Left ventricle myocardium superior (tissue), 1 donor: ENCODE measurements at regions not wholly inside any gene's neighbourhood (a gene's known extent, or its start where the extent isn't known, plus 50 kb on each side); places are given as distances from the start of the nearest gene placed in this dataset.

Source experiments
- ATAC-seq: fragments of 200-7000 bp; cut with Tn5 transposase; one replicate; pipeline ENCODE4 v1.9.1; 2020; ENCODE audit warnings: mild to moderate bottlenecking, moderate library complexity
- DNase-seq: peaks from one replicate; pipeline ENCODE4 v3.0.0-alpha.2; 2020
- intact Hi-C: fragments of 100-400 bp; cut with micrococcal nuclease; formaldehyde crosslinking; loops from one replicate; pipeline ENCODE4 v1.11.0; 2022
- donor health status: DM: no; HTN: yes; CAD: no; lungs with severe emphysema.

GRCh38 chr14:58864751-58865513, 227.2 kb downstream of the DACT1 start:
- intact Hi-C loops, result no loop called here
- ATAC-seq (peak; percentile 76), DNase-seq (no peak)

DNA sequence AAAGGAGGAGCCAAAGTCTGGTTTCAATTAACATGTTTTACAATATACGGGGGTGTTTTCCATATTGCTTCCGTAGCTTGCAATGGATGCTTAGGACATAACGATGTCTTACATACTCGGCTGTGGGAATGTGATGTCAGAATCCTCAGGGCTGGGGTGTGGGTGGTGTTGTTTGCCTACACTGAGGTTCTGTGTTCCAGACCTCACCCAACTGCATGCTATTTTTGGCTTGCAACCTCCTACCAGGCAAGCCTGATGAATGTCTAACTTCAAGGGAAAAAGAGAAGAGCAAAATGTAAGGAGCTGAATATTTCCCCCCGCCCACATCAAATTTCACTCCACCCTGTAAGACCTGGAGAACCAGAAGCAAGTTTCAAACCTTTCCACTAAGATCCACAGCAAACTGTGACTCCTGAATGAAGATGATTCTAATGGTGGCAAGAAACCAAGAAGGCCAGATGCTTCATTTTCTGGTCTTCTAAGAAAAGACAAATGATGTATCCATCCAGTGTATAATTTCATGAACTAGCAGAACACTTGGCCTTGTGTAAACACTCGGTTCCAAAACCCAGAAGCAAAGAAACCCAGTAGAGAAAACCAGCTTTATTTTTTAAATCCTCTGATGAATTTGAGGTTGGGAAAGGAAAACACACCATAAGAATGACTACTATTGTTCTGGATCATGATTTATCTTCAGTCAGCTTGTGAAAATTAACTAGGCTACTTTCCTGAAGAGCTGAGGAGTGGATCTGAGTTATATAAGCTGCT, 227.9 kb downstream of the DACT1 start:
- ATAC-seq, result peak; percentile 76
- DNase-seq, result no peak
- intact Hi-C loops, result no loop called here

GRCh38 chr14:58866391-58866790, 228.6 kb downstream of the DACT1 start:
- ATAC-seq, result no peak
- no peak for DNase-seq
- intact Hi-C loops, result no loop called here

DNA sequence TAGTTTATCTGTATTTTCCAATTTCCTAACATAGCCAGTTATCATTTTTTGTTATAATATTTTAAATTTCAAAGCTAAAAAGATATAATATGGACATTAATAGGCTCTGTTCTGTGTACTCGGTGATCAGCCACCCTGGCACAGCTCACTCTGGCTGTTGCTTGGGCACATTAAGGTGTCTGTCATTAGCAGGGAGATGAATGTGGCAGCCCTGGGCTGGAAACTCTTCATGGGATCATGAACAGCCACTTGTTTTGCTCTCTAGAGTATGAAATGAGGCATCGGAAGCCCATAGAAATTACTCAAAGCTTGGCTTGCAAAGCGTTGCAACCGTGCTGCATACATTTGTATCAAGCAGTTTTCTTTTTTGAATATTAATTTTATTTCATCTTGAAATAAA, 233.2 kb downstream of the DACT1 start:
- ATAC-seq, result no peak
- intact Hi-C loops, result no loop called here
- no peak for DNase-seq

DNA sequence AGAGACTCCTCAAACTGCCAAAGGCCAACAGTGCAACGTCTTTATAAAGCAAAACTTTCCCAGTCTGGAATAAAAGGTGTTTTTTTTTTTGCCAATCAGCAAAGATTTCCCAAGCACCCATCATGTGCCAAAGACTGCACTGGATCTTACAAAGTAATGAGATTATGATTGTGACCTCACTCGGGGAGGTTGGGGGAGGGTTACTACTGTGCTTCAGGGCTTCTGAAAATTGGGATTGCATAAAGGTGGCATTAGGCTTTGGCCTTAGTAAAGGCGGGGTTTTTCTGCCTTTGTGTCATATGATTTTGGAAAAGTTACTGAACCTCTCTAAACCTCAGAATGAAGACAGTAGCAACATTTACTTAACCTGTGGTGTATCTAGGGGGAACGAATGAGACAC, 233.8 kb downstream of the DACT1 start:
- DNase-seq (no peak), ATAC-seq (no peak)
- intact Hi-C loops, result no loop called here

- no peak for DNase-seq
- intact Hi-C loops, result no loop called here
- ATAC-seq, result no peak
Measured at GRCh38 chr14:58872061-58872460, 234.3 kb downstream of the DACT1 start.

GRCh38 chr14:58873228-58873953, 235.6 kb downstream of the DACT1 start:
- ATAC-seq (no peak), DNase-seq (no peak)
- intact Hi-C loops, result no loop called here

DNA sequence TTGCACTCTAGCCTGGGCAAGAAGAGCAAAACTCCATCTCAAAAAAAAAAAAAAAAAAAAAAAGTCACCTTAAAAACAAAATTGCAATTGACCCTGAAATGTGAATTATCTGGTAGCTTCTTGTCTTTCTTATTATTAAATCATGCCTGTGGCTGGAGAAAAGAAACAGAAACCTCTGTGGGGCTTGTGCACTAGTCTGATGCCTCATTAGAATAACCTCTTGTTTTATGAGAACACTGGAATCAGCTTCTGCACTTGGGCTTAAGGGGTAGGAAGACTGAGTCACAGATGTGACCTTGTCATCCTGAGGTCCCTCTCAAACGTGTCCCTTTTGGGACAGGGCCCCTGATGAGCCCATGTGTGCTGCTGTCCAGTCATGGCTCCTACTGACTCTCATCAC, 237.9 kb downstream of the DACT1 start:
- ATAC-seq, result no peak
- DNase-seq, result no peak
- intact Hi-C loops, result no loop called here

DNA sequence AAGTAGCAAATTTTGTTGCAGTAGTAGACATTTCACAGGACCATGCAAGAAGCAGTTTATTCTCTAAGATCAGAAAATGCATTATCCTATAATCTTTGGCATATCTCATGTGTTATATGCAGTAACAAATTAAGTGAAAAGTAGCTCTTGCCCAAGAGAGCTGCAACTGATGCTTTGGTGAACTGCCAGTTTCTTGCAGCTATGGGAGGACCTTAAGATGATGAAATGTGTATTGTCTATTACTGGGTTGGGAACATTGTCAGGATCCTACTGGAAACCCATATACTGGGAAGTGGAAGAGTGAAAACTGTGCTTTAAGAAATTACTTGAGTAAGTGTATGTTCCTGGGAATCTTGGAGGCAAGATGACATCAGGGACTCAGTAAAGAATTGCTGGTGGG, 238.8 kb downstream of the DACT1 start:
- no peak for ATAC-seq
- no peak for DNase-seq
- intact Hi-C loops, result no loop called here

GRCh38 chr14:58878439-58879139, 240.8 kb downstream of the DACT1 start:
- DNase-seq (no peak), ATAC-seq (no peak)
- intact Hi-C loops, result no loop called here

GRCh38 chr14:58881433-58881832, 243.7 kb downstream of the DACT1 start:
- no peak for DNase-seq
- no peak for ATAC-seq
- intact Hi-C loops, result no loop called here

DNA sequence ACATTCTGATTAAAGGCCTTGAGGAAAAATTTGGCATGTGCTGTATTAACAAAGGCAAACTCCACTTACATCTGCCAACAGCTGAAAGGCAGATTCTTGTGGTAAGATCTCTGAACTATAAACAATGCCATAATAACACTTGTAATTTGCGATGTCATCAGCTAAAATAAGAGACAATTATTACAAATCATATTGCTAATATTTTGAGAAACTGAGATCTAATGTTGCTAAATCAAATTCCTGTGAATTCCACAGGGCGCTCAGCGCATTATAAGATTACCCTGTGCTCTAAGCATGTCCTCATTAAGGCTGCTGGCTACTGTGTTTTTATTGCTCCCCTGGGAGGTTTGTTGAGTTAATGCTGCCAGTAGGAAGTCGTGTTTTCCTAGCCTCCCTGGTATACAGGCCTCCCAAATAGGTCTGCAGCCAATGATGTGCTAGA, 244.8 kb downstream of the DACT1 start:
- intact Hi-C loops, result no loop called here
- DNase-seq (no peak), ATAC-seq (peak; percentile 68)

DNA sequence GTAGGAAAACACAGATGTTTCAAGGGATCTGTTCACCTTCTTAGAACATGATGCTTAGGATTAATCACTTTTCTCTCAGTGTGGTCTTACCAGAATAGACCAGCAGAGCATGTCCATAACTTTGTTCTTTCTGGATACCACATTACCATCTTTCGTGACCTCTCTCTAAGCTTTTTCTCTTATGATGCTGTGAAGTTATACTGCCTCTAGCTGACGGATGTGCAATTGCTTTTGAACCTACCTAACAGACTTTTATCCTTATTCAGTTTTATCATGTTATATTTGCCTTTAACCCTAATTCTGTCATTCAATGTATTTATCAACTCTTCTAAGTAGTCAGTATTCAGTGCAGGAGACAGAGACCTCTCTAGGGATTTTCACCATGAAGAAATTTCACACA, 246.7 kb downstream of the DACT1 start:
- intact Hi-C loops, result no loop called here
- DNase-seq, result no peak
- ATAC-seq, result no peak

- DNase-seq, result no peak
- ATAC-seq, result no peak
- intact Hi-C loops, result no loop called here
Measured at GRCh38 chr14:58887931-58888330, 250.2 kb downstream of the DACT1 start.

DNA sequence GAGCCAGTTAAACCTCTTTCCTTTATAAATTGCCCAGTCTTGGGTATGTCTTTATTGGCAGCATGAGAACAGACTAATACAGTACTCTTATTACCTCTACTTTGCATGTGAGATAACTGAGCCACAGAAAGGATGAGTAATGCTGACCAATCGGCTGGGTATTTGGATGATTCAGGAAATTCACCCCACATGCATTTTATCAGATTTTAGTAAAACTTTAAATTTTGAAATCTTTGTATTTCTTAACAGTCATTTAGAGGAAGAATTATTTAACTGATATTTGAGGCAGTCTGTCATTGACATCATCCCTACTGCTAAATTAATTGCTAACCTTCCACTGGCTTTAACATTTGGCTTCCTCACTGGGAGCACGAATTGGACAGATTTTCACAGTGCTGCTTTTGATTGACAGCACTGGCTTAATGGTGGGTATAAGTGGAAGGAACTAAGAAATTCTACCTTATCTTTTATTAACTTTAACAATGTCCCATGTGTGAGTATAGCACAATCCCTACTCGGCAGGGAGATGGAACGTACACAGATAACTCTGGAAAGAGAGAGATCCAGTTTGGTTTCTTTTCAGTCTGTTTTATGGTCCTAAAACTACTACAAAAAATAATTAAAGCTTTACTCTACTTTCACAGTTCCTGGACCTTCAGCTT, 261.0 kb downstream of the DACT1 start:
- peak; percentile 57 for ATAC-seq
- no peak for DNase-seq
- intact Hi-C loops, result no loop called here

GRCh38 chr14:58899317-58899713, 261.6 kb downstream of the DACT1 start:
- intact Hi-C loops, result no loop called here
- ATAC-seq, result peak; percentile 84
- no peak for DNase-seq

GRCh38 chr14:58901826-58902225, 264.1 kb downstream of the DACT1 start:
- ATAC-seq (no peak), DNase-seq (no peak)
- intact Hi-C loops, result no loop called here

DNA sequence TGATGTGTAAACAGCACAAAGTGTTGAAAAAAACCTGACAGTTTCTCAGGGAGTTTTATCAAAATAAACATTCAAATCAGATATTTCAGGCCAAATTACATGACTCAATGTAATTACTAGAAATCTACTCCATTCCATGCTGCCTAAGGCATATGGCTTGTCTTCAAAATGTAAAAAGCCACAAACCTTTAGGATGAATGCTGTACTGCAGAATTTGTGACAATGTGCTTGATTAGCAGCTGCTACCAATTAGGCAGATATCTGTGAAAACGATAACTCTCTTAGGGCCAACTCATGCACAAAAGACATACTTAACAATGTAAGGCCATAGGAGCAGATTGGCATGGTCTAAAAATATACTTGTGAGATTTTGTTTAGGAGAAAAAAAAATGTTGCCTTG, 267.0 kb downstream of the DACT1 start:
- intact Hi-C loops, result no loop called here
- no peak for DNase-seq
- ATAC-seq, result no peak

- ATAC-seq (no peak), DNase-seq (no peak)
- intact Hi-C loops, result no loop called here
Measured at GRCh38 chr14:58907803-58908202, 270.0 kb downstream of the DACT1 start.
